HG03025 (cell line): ENCODE measurements at regions not wholly inside any gene's neighbourhood (a gene's known extent, or its start where the extent isn't known, plus 50 kb on each side); places are given as distances from the start of the nearest gene placed in this dataset.
"Not testable (repeated sequence)": the region's sequence is repeated elsewhere in the genome, so short reads cannot be mapped to it uniquely, and the experiment has no call there.

Experiments
- ATAC-seq: cut with Tn5 transposase; IDR thresholded peaks from one replicate; pipeline ENCODE4 v1.9.1; 2021; ENCODE audit warnings: mild to moderate bottlenecking, moderate library complexity; ENCODE audit not compliant: unreplicated experiment, low FRiP score

DNA sequence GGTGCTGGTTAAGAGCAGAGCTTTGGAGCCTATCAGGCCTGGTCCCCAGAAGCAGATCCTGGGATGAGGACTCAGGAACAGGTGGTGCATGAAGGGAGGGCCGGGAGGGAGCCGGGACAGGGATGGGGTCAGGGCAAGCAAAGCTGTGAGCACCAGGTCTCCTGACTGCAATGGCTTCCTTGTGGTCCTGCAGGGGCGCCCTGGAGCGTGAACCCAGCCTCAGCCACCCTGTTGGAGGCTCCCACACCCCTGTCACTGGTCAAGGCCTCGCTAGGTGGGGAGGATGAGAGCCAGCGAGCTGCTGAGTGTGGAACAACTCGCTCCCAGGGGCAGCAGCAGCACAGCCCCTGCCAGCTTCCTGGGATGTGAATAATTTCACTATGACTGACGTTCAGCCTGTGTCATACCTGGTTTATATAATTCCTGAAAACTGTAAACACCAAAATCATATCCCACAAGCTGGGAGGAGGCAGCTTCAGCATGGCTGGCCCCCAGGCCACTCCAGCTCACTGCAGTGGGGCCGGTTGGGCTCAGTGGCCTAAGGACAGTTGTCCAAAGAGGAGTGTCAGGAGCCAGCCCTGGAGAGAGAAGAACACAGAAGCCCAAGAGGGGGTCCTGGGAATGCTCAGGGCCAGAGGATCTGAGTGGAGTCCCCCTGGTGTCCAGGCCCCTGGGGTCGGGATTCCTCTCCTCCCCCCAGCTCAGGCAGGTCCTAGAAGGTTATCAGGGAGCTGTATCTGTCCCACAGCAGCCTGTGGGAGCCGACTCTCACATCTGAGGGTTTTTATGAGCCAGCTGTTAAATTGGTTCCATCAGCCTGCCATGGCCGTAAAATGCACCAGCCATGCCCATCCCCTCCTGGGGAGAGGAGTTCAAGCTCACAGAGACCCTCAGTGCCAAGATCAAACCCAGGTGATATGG, 272.9 kb downstream of the ADGRD1 start:
- no peak for ATAC-seq

DNA sequence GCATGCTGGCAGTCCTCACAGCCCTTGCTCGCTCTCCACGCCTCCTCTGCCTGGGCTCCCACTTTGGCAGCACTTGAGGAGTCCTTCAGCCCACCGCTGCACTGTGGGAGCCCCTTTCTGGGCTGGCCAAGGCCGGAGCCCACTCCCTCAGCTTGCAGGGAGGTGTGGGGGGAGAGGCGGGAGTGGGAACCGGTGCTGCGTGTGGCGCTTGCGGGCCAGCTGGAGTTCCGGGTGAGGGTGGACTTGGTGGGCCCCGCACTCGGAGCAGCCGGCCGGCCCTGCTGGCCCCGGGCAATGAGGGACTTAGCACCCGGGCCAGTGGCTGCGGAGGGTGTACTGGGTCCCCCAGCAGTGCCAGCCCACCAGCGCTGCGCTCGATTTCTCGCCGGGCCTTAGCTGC, 273.9 kb downstream of the ADGRD1 start:
- not testable (repeated sequence) for ATAC-seq

DNA sequence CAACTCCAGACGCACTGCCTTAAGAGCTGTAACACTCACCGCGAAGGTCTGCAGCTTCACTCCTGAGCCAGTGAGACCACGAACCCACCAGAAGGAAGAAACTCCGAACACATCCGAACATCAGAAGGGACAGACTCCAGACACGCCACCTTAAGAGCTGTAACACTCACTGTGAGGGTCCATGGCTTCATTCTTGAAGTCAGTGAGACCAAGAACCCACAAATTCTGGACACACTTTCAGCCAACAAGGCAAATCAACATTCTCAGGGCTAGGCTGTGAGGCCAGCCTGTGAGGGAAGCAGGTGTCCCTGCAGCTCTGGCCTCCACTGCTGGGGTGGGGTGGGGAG, 275.3 kb downstream of the ADGRD1 start:
- ATAC-seq, result not testable (repeated sequence)

DNA sequence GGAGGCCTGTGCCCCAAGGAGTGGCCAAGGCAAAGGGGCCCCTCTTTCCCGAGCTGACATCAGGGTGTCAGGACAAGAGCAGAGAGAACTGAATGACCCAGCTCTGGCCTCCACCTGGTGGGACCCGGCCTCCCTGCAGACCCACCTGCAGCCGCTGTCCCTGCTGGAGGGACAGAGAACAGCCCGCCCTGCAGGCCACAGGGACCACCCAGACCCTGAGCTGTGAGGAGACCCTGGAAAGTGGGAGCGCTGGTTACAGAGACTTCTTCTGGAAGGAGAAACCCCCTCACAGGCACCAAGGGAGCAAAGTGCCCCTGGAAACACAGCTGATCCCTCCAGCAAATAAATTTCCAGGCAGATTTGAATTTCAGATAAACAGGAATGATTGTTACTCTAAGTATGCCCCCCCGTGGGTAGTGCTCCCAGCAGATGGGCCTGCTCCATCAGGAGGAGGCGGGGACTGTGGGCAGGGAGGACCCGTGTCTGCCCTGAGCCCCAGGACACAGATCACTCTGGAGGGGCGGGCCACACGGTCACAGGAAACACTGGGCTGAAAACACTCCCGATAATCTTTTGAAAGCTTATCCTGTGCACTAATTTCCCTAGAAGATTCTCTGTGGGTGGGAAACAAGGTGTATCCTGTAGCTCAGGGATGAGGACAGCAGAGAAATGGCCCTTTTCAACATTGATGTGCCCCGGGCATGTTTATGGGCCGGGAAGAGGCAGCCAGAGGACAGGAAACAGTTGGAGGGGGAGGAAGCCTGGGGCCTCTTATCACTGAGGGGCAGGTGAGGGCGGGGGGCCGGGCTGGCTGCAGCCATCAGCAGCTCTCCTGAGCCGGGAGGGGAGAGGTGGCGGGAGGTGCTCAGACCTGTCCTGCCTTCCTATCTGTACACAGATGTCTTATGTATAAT, 276.0 kb downstream of the ADGRD1 start:
- no peak for ATAC-seq

DNA sequence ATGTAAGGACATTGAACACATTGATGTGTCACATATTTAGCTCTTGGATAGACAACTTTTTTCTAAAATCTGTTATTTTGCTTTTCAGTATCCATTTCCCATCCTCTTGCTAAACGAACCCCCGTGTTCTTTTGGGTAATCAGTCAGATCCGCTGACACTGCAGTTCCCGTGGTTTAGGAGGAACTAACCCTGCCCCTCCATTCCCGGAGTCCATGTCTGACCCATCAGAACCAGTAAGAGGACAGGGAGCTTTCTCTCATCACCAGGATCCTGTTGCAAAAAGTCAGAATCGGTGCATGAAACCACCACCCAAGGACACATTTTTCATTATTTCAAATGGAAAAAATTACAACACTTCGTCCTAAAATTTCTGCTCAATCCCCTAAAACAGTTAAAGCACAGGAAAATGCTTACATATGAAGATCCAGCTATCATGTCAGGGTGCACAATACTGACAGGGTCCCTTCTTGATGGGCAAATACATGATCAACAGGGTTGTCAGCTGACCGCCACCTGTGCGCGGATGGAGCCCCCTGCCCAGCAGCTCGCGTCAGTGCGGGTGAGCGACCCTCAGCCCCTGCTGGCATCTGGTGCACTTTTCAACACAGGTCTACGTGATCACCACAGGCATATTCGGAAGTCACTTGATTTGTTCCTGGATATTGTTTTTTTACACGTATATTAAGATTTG, 276.8 kb downstream of the ADGRD1 start:
- ATAC-seq, result no peak

DNA sequence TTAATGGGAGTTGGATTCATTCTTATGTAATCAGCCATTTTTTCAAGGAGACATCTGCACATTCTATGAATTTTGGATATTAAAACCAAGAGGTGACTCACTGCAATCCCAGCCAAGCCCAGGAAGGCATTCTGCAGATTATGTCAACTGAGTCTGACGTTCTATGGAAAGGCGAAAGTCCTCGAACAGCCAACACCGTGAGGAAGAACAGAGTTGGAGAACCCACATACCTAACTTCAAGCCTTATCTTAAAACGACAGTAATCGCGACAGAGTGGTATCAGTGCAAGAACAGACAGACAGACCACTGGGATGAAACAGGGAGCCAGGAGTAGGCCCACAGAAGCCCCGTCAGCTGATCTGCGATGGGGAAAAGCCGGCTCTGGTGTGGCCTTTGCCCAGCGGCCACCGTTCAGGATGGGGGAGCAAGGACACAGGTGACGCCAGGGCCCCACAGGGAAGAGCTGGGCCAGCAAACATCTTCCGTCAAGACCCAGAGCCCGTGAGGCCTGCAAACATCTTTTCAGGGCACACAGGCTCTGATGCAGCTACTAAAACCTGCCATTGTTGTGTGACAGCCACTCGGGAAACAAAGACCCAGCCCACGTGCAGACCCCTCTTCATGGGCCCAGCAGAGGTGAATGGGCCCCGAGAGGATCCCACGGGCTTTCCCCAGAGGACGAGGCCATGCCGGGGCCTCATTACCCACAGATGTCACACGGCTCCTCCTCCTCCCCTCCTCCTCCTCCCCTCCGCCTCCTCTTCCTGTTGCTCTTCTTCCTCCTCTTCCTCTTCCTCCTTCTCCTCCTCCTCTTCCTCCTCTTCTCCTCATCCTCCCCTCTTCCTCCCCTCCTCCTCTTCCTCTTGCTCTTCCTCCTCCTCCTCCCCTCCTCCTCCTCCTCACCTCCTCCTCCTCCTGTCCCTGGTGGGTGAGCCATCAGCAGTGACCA, 277.6 kb downstream of the ADGRD1 start:
- no peak for ATAC-seq

DNA sequence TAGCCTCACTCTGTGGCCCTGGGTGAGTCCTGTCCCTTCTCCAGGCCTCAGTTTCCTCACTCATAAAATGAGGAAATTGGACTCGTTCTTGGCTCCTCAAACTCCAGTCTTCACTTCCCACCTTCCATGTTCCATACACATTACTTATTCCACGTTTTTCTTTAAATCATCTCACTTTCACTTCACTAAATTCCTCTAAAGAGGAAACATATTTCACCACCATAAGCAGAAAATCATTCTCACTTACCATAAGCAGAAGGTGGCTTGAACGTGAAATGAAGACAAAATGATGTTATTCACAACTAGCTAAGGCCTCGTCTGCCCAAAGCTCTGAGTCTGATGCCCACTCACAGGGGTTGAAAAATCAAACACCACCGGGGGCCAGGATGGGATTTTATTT, 278.3 kb downstream of the ADGRD1 start:
- ATAC-seq, result no peak

DNA sequence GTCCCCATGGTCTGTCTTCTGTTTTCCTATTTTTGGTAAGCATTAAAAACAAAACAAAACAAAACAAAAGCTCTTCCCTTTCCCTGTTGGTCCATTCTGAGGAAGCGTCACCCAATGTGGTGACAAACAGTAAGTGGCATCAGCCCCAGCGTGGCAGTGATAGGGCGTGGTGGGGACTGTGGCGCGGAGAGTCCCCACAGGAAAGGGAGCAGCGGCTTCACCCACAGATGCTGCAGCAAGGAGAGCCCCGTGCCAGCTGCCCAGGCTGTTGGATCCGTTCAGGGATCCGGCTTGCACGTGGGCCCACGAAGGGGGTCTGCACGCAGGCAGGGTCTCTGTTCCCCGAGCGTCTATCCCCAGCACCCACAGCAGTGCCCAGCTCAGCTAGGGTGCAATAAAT, 279.2 kb downstream of the ADGRD1 start:
- ATAC-seq, result not testable (repeated sequence)

DNA sequence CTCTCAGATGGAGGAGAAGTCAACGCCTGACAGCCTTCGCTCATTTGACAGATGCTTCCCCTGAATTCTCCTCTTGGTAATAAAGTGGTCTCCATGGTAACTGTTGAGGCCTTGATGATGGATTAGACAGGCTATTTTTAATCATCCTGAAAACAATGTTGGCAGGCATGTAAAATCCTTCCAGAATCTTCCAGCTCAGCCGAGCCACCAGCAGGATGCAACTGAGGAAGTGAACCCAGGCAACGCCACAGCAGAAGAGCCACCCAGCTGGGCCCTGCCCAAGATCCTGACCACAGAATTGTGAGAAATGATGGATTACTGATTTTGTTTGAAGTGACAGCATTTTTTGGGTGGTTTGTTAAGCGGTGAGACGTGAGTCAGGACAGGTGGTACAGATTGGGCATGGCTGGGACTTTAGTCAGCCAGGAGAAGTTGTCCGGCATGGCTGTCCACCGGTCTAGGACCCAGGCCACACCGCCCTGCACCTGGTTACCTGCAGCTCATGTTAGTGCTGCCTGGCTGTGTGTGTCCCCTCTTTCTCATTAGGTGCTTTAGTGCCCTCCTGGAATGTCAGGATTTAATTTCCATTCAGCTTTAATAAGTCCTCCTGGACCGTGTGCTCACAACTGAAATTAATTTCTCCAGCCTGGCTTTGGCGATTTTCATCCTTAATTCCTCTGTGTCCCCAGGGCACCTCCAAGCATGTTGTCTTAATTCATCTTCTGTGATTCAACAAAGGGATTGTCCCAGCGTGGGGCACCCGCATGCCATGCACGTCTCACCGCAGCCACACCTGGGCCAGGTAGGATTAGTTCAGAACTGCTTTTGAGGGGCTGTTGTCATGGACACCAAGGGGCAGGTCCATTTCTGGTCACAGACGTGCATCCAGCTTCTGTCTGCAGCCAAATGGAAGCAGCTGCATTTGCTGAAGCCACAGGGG, 280.4 kb downstream of the ADGRD1 start:
- ATAC-seq, result not testable (repeated sequence)

DNA sequence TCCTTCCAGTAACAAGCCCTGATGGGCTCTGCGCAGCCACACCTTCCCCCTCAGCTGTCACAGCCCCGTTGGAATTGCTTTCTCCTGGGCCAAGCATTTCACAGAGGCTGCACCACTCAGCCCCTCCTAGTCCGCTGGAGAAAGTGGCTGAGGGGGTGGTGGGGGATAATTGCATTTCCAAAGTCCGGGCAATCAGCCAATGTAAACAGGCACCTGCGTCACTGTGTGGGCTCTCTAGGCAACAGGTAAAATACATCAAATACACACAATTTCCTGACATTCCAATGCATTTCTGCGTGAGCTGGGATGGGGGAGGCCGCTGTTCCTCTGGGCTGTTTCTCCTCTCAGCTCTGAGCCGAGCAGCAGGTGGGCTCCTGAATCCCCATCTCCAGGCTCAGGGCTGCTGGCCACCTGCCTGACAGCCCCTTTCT, 281.1 kb downstream of the ADGRD1 start:
- ATAC-seq, result not testable (repeated sequence)

DNA sequence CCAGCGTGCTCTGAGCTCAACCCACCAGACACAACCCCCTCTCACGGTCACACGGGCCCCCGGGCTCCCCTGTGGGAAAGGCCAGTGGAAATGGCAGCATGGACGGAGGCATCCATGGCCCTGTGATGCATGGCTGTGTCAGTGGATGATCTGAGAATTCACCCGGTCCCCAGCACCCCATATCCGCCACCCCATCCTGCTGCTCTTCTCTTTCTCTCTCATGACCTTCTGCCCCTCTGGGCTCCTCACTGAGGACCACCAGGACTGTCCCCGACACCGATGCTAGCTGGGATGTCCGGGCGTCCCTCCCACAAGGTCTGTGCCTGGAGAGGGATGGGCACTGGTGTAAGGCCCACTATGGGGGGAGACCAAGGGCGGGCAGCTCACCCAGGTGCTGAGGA, 282.2 kb downstream of the ADGRD1 start:
- ATAC-seq, result no peak

DNA sequence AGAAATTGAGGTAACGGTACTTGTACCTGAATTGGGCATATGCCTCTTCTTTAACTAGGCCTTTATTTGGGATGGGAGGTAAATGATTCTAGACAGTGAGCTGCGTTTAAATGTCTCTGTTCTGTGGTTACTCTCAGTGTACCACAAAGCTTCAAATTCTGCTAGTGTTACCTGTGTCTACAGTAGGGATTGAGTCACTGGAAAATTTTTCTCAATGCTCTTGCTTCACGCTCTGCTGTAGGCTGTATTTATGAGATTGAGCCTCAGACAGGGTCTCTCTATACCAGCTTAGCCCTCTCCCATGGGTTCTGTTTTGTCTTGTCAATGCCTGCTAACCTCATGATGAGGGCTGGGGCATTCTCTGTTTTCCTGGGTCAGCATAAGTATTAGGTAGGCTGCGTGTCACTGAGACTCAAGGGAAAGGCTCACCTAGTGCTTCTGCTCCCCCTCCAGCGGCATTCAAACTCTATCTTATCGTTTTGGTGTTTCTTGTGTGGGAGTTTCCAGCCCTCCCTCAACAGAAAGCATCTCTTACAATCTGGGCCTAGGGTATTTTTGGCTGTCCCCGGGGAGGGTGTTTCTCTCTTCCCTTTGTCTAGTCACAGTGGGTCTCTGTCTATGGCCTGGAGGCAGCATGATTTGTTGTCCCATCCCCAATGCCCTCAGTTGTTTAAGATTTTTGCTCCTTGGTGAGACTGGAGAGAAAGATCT, 285.8 kb downstream of the ADGRD1 start:
- peak; percentile 65 for ATAC-seq

DNA sequence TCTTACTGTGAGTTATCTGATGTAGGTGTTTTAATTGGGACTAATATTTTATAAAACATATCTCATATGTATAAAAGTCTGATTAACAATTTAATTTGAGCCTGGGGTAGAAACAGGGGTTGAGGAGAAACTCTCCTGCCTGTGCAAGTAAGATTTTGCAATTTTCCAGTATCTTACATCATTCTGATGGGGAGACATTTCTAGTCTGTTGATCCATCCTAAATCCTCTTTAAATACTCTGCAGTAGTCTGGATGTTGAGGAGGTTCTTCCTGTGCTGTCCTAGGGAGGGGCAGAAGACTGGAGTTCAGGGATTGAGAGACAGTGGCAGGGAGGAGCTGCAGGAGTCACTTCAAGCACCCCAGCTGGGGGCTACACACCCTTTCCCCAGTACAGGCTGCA, 287.8 kb downstream of the ADGRD1 start:
- ATAC-seq, result no peak

DNA sequence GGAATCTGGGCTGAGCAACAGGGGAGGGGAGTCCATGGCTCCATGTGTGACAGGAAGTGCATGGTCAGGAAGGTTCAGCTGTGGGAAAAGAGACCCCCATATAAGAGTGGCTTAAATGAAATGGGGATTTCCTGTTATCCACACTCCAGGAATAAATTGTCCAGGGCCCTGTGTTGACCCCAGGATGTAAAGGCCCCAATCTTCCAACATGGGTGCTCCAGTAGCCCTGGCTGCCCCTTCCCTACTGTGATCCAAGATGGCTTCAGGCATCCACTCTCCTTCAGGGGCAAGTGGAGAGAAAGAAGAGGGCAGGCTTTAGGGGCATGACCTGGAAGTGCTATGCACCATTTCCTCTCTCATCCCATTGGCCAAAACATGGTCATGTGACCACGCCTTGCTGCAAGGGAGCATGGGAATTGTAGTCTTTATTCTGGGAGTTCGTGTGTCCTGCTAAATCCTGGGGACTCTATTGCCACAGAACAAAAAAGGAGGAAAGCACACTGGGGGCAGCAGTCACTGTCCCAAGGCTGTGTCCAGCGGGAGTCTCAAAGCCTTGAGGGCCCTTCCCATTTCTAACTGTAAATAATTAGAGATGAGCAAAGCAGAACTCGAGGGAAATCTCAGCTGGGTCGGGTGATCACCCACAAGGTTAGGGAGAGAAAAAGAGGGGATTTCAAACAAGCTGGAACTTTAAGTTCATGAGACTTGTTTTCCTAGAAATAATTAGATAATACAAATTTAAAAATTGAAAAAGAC, 289.2 kb downstream of the ADGRD1 start:
- no peak for ATAC-seq

DNA sequence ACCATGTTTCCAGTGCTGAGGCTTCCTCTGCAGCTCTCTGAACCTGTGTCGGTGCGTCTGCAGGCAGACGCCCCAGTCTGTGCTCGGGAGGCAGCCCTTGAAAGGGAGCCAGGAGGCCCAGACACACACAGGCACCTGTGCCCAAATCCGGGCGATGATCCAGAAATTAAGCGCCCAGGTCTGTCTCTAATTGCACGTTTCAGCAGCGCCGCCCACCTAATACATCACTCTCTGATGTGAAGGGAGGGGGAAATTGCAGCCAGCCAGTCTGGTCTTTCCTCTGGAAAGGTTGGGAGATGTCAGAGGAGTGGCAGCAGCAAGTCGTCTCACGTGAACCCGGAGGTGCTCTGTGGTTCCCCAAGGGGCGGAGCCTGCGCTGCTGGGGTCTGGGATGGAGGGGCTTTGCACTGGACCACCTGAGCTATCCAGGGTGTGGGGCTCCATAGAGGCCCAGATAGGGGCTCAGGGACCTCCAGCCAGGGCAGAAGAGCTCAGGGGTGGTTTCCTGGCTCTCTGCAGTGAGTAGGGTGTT, 290.5 kb downstream of the ADGRD1 start:
- not testable (repeated sequence) for ATAC-seq

DNA sequence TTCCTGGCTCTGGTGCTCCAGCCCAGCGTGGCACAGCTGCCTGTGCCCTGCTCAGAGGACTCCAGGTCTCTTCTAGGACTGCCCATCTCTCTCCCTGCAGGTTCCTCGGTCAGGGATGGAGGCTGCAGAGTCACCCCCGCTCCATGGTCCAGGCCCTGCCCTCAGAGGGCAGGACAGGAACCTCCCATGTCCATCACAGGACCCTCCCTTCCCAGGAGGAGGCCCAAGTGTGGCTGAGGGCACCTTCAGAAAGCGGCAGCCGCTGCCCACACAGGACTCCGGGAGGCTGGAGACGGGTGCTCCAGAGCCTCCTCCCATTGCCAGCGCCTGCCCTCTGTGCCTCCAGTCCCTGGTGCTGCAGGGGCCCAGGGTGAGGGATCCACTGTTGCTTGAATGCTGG, 291.5 kb downstream of the ADGRD1 start:
- not testable (repeated sequence) for ATAC-seq
